IMR-90 (cell line): ENCODE measurements at regions not wholly inside any gene's neighbourhood (a gene's known extent, or its start where the extent isn't known, plus 50 kb on each side); places are given as distances from the start of the nearest gene placed in this dataset.

ENCODE experiments used
- ATAC-seq: fragments of 200-7000 bp; cut with Tn5 transposase; 2 replicates; pipeline ENCODE4 v1.9.1; 2020; ENCODE audit warnings: low read depth, mild to moderate bottlenecking, moderate library complexity
- BruUV-seq: library from RNA; stranded (reverse); fragments of 400-500 nt; replicated peaks from 2 replicates; lab custom pipeline; 2021; lab: Mats Ljungman, UMichigan
- CTCF ChIA-PET: fragments of 300-600 bp; formaldehyde crosslinking; extraction: SDS; loops from one replicate; lab custom pipeline; 2021; ENCODE audit warnings: antibody characterized with exemption; lab: Yijun Ruan, JAX
- POLR2A ChIA-PET: fragments of 300-600 bp; sonication (Branson Sonifier 250); formaldehyde crosslinking; loops from one replicate; lab custom pipeline; 2022; ENCODE audit warnings: antibody characterized with exemption; ENCODE audit not compliant: unreplicated experiment; lab: Charles Lee
- DNase-seq: peaks from one replicate; pipeline ENCODE4 v3.0.0; 2013
- H2AFZ ChIP-seq: replicated peaks from 2 replicates; pipeline ENCODE3; 2013; ENCODE audit warnings: low read length, mild to moderate bottlenecking; ENCODE audit not compliant: poor library complexity
- H2AK5ac ChIP-seq: 2 replicates; pipeline ENCODE4 v1.6.1; 2013; ENCODE audit warnings: low read depth, low read length, inconsistent platforms
- H2AK9ac ChIP-seq: replicated peaks from 2 replicates; pipeline ENCODE3; 2013; ENCODE audit warnings: mild to moderate bottlenecking, low read depth, low read length, moderate library complexity; ENCODE audit not compliant: poor library complexity
- H2BK120ac ChIP-seq: 2 replicates; pipeline ENCODE4 v1.6.1; 2013; ENCODE audit warnings: low read depth, low read length, inconsistent platforms
- H2BK15ac ChIP-seq: 3 replicates; pipeline ENCODE4 v1.6.1; 2013; ENCODE audit warnings: low read depth, low read length, inconsistent platforms
- H2BK20ac ChIP-seq: 2 replicates; pipeline ENCODE4 v1.6.1; 2013; ENCODE audit warnings: low read depth, mild to moderate bottlenecking, inconsistent platforms, low read length, moderate library complexity
- H2BK5ac ChIP-seq: 2 replicates; pipeline ENCODE4 v1.6.1; 2013; ENCODE audit warnings: mild to moderate bottlenecking, low read depth, low read length, inconsistent platforms; ENCODE audit not compliant: poor library complexity, severe bottlenecking
- H3K14ac ChIP-seq: replicated peaks from 2 replicates; pipeline ENCODE4 v1.6.1; 2013; ENCODE audit warnings: low read depth, low read length, inconsistent platforms
- H3K18ac ChIP-seq: 2 replicates; pipeline ENCODE4 v1.6.1; 2013; ENCODE audit warnings: low read depth, low read length, control low read depth
- H3K23ac ChIP-seq: 2 replicates; pipeline ENCODE4 v1.6.1; 2013; ENCODE audit warnings: low read depth, low read length, inconsistent platforms
- H3K27ac ChIP-seq: 2 replicates; pipeline ENCODE4 v1.5.1; 2013; ENCODE audit warnings: mild to moderate bottlenecking, control low read depth, low read length; ENCODE audit not compliant: insufficient read depth
- H3K27me3 ChIP-seq: 2 replicates; pipeline ENCODE4 v1.6.1; 2013; ENCODE audit warnings: low read length; ENCODE audit not compliant: control insufficient read depth, insufficient read depth
- H3K36me3 ChIP-seq: 2 replicates; pipeline ENCODE4 v1.6.1; 2013; ENCODE audit warnings: low read length, mixed read lengths; ENCODE audit not compliant: control insufficient read depth, insufficient read depth
- H3K4ac ChIP-seq: 2 replicates; pipeline ENCODE4 v1.6.1; 2013; ENCODE audit warnings: low read depth, low read length, inconsistent platforms
- H3K4me1 ChIP-seq: 2 replicates; pipeline ENCODE4 v1.6.1; 2013; ENCODE audit warnings: low read length, mixed read lengths; ENCODE audit not compliant: control insufficient read depth, insufficient read depth
- H3K4me2 ChIP-seq: 2 replicates; pipeline ENCODE4 v1.6.1; 2013; ENCODE audit warnings: low read depth, mild to moderate bottlenecking, control low read depth, low read length, moderate library complexity
- H3K4me3 ChIP-seq: 2 replicates; pipeline ENCODE4 v1.5.1; 2013; ENCODE audit warnings: low read depth, mild to moderate bottlenecking, control low read depth, low read length, moderate library complexity; ENCODE audit not compliant: insufficient read depth
- H3K56ac ChIP-seq: 2 replicates; pipeline ENCODE4 v1.6.1; 2013; ENCODE audit warnings: low read length, inconsistent platforms; ENCODE audit not compliant: insufficient read depth; ENCODE audit errors: extremely low read depth
- H3K79me1 ChIP-seq, 2 experiments: 2 replicates each; pipeline ENCODE4 v1.6.1; 2013; ENCODE audit warnings: low read length in 2 of 2, inconsistent platforms in 1 of 2, low read depth in 1 of 2
- H3K9ac ChIP-seq: 2 replicates; pipeline ENCODE4 v1.6.1; 2013; ENCODE audit warnings: low read depth, low read length, control low read depth
- H3K9me1 ChIP-seq: 2 replicates; pipeline ENCODE4 v1.6.1; 2013; ENCODE audit warnings: low read length, inconsistent platforms; ENCODE audit not compliant: insufficient read depth
- H3K9me3 ChIP-seq: 2 replicates; pipeline ENCODE4 v1.6.1; 2013; ENCODE audit warnings: low read length; ENCODE audit not compliant: control insufficient read depth, insufficient read depth
- H4K20me1 ChIP-seq: 2 replicates; pipeline ENCODE4 v1.6.1; 2013; ENCODE audit warnings: low read length, inconsistent platforms; ENCODE audit not compliant: insufficient read depth
- H4K5ac ChIP-seq: 2 replicates; pipeline ENCODE4 v1.6.1; 2013; ENCODE audit warnings: mild to moderate bottlenecking, low read depth, low read length, control low read depth
- H4K8ac ChIP-seq, 2 experiments: 2 replicates each; pipeline ENCODE4 v1.6.1; 2013; ENCODE audit warnings: low read depth in 2 of 2, low read length in 2 of 2, control low read depth in 1 of 2, inconsistent platforms in 1 of 2
- H4K91ac ChIP-seq: 2 replicates; pipeline ENCODE4 v1.6.1; 2013; ENCODE audit warnings: low read depth, low read length, inconsistent platforms; ENCODE audit not compliant: insufficient read depth
- BHLHE40 ChIP-seq: fragments of 150-350 bp; IDR thresholded peaks from 2 replicates; pipeline ENCODE4 v1.6.1; 2016; ENCODE audit warnings: mild to moderate bottlenecking, low read depth, low read length
- CEBPB ChIP-seq: IDR thresholded peaks from 2 replicates; pipeline ENCODE4 v1.6.1; 2012; ENCODE audit warnings: low read depth, low read length, improper control_type of control experiment
- CHD1 ChIP-seq: IDR thresholded peaks from 2 replicates; pipeline ENCODE4 v1.6.1; 2012; ENCODE audit warnings: low read depth, low read length, improper control_type of control experiment
- CTCF ChIP-seq: conservative IDR thresholded peaks from 2 replicates; pipeline ENCODE4 v1.5.1; 2012; ENCODE audit warnings: mild to moderate bottlenecking, low read depth, low read length, improper control_type of control experiment
- ELK1 ChIP-seq: fragments of 150-350 bp; IDR thresholded peaks from 2 replicates; pipeline ENCODE4 v1.6.1; 2016; ENCODE audit warnings: low read depth, mild to moderate bottlenecking, low read length, moderate library complexity, borderline replicate concordance
- FOS ChIP-seq: fragments of 150-350 bp; IDR thresholded peaks from 2 replicates; pipeline ENCODE4 v1.6.1; 2016; ENCODE audit warnings: low read depth, low read length
- MAFK ChIP-seq: IDR thresholded peaks from 2 replicates; pipeline ENCODE4 v1.6.1; 2012; ENCODE audit warnings: low read depth, low read length, improper control_type of control experiment
- MAZ ChIP-seq: IDR thresholded peaks from 2 replicates; pipeline ENCODE4 v1.6.1; 2012; ENCODE audit warnings: low read depth, mild to moderate bottlenecking, low read length, improper control_type of control experiment, moderate library complexity, borderline replicate concordance
- MXI1 ChIP-seq: IDR thresholded peaks from 2 replicates; pipeline ENCODE4 v1.6.1; 2012; ENCODE audit warnings: low read depth, mild to moderate bottlenecking, low read length, moderate library complexity, borderline replicate concordance
- NFE2L2 ChIP-seq: fragments of 150-350 bp; IDR thresholded peaks from 2 replicates; pipeline ENCODE4 v1.6.1; 2016; ENCODE audit warnings: low read depth, mild to moderate bottlenecking, low read length
- POLR2A ChIP-seq: IDR thresholded peaks from 2 replicates; pipeline ENCODE4 v1.6.1; 2012; ENCODE audit warnings: mild to moderate bottlenecking, low read depth, low read length
- RCOR1 ChIP-seq: IDR thresholded peaks from 2 replicates; pipeline ENCODE4 v1.6.1; 2012; ENCODE audit warnings: mild to moderate bottlenecking, low read length, improper control_type of control experiment; ENCODE audit not compliant: insufficient replicate concordance
- RFX5 ChIP-seq: IDR thresholded peaks from 2 replicates; pipeline ENCODE4 v1.8.0; 2012; ENCODE audit warnings: low read depth, mild to moderate bottlenecking, low read length, moderate library complexity
- SMC3 ChIP-seq: fragments of 150-350 bp; IDR thresholded peaks from 2 replicates; pipeline ENCODE4 v1.6.1; 2016; ENCODE audit warnings: low read depth, mild to moderate bottlenecking, antibody characterized with exemption, low read length, moderate library complexity
- USF2 ChIP-seq: fragments of 150-350 bp; IDR thresholded peaks from 2 replicates; pipeline ENCODE4 v1.6.1; 2017; ENCODE audit warnings: mild to moderate bottlenecking, antibody characterized with exemption, low read length, low read depth
- whole genome bisulfite sequencing, 2 experiments: methylation state at CpG; one replicate each; pipeline versions ENCODE4 v1.1.5 to v1.1.7; 2013; ENCODE audit warnings: missing lambda C conversion rate in 2 of 2; ENCODE audit not compliant: insufficient read length in 1 of 2; ENCODE audit errors: extremely low coverage in 2 of 2; 5-methylcytosine and 5-hydroxymethylcytosine counted together
- dilution Hi-C: fragments of 300-500 bp; cut with HindIII; formaldehyde crosslinking; loops from one replicate; pipeline ENCODE4 v1.14.3; 2018; ENCODE audit warnings: low sequenced_read_pairs; ENCODE audit not compliant: unreplicated experiment
- in situ Hi-C: fragments of 300-500 bp; cut with MboI; formaldehyde crosslinking; loops from 3 replicates; pipeline ENCODE4 v1.14.3; 2019; ENCODE audit warnings: low sequenced_read_pairs, inconsistent platforms, mixed read lengths
- intact Hi-C: fragments of 100-400 bp; cut with micrococcal nuclease; formaldehyde crosslinking; loops from 2 replicates; pipeline ENCODE4 v1.10.0; 2022

GRCh38 chr10:21441625-21442024, 83.9 kb downstream of the SKIDA1 start:
- Histone ChIP-seq H4K5ac (no peak overlapping the region), H3K27ac (no peak overlapping the region), H2BK5ac (no peak overlapping the region), H3K4me1 (no peaks in the 10 kb centered on the region), H3K27me3 (no peaks in the 10 kb centered on the region), H3K9ac (no peak overlapping the region), H3K9me1 (no peaks in the 10 kb centered on the region), H2AFZ (no peak overlapping the region), H4K20me1 (no peaks in the 10 kb centered on the region), H2AK5ac (no peak overlapping the region), H2BK120ac (no peak overlapping the region), H3K9me3 (no peaks in the 10 kb centered on the region), H3K4me3 (no peak overlapping the region), H3K4me2 (no peak overlapping the region), H3K4ac (no peak overlapping the region), H2BK20ac (no peak overlapping the region), H3K36me3 (no peaks in the 10 kb centered on the region), H2BK15ac (no peak overlapping the region), H3K56ac (no peak overlapping the region), H4K8ac (no peak overlapping the region), H3K79me1 (no peaks in the 10 kb centered on the region), H2AK9ac (no peak overlapping the region), H4K91ac (no peak overlapping the region), H3K14ac (no peak overlapping the region), H3K23ac (no peak overlapping the region), H3K18ac (no peak overlapping the region)
- ChIA-PET POLR2A (no interaction called here), CTCF (no interaction called here)
- DNase-seq (no peak), ATAC-seq (no peak)
- in situ Hi-C loops, result no loop called here
- 60% methylated on average over 1 of the region's 2 CpGs; no CpG with 5 or more reads in 1 of the 2 experiments for WGBS, 2 experiments
- intact Hi-C loops, result no loop called here
- BruUV-seq, result no TSS peak
- TF ChIP-seq MAFK, result no peak
- no peak for TF ChIP-seq RFX5
- no peak for TF ChIP-seq ELK1
- no peak for TF ChIP-seq POLR2A
- TF ChIP-seq CHD1, result no peak
- TF ChIP-seq SMC3, result no peak
- no peak for TF ChIP-seq FOS
- no peak for TF ChIP-seq BHLHE40
- TF ChIP-seq CEBPB, result no peak
- TF ChIP-seq NFE2L2, result no peak
- no peak for TF ChIP-seq RCOR1
- no peak for TF ChIP-seq MAZ
- TF ChIP-seq CTCF, result no peak
- no peak for TF ChIP-seq MXI1
- no peak for TF ChIP-seq USF2
- dilution Hi-C loops, result no loop called here
